Stimulated activated CD4-positive, alpha-beta T cell treated with anti-CD3 and anti-CD28 coated beads, Interleukin-12 subunit alpha, Interleukin-12 subunit beta, amount 100 ng/mL, for 4 hours (primary cell): ENCODE measurements at regions not wholly inside any gene's neighbourhood (a gene's known extent, or its start where the extent isn't known, plus 50 kb on each side); places are given as distances from the start of the nearest gene placed in this dataset.

Experiments
- DNase-seq: peaks from one replicate; pipeline ENCODE4 v3.0.0-alpha.2; 2020

GRCh38 chr15:53009093-53009492, 219.0 kb upstream of the ONECUT1 start:
- no peak for DNase-seq

DNA sequence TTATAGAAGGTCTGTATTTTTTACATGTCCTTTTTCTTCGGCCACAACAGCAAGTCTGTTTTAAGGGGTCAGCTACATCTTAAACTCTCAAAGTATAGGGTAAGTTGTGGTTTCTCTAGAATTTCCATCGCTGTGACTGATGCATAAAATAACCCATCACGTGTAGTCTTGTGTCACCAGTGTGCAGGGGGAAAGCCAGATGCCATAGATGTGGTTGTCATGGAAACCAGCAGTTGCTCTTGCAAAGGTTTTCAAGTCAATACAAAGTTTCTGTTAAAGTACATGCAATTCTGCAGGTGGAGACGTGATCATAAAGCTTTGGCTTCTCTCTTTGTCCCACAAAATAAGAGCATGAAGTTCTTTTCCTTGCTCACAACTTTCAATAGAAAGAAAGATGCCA, 210.3 kb upstream of the ONECUT1 start:
- no peak for DNase-seq

- no peak for DNase-seq
These were observed 207.0 kb upstream of the ONECUT1 start for GRCh38 chr15:52997123-52997522.

DNA sequence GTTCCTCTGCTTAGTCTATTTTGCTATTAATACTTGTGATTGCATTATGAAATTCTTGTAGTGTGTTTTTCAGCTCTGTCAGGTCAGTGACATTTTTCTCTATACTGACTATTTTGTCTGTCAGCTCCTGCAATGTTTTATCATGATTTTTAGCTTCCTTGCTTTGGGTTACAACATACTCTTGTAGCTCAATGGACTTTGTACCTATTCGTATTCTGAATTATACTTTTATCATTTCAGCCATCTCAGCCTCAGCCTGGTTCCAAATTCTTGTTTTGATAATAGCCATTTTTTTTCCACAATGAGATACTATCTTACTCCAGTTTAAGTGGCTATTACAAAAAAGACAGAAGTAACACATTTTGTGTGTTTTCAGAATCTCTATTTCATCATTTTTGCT, 204.2 kb upstream of the ONECUT1 start:
- DNase-seq = no peak

DNA sequence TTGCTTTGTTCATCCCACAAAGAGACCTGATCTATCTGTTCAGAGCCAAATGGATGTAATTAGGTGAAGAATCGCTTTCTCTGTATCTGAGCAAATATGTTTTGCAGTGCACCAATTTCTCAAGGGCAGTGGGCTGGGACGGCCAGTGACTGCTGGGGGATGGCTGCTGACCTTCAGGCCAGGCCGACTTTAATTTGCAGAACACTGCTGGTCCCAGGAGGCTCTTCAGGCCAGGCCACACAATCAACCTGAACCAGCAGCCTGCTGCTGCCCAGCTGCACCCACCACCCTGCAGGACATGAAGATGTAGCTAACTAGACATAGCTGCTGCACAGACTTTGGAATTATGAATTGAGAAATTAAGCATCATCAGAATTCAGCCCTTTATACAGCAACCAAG, 194.4 kb upstream of the ONECUT1 start:
- no peak for DNase-seq

GRCh38 chr15:52980446-52980845, 190.3 kb upstream of the ONECUT1 start:
- DNase-seq = no peak

- DNase-seq = no peak
These were observed 186.5 kb upstream of the ONECUT1 start for GRCh38 chr15:52976516-52977075.

DNA sequence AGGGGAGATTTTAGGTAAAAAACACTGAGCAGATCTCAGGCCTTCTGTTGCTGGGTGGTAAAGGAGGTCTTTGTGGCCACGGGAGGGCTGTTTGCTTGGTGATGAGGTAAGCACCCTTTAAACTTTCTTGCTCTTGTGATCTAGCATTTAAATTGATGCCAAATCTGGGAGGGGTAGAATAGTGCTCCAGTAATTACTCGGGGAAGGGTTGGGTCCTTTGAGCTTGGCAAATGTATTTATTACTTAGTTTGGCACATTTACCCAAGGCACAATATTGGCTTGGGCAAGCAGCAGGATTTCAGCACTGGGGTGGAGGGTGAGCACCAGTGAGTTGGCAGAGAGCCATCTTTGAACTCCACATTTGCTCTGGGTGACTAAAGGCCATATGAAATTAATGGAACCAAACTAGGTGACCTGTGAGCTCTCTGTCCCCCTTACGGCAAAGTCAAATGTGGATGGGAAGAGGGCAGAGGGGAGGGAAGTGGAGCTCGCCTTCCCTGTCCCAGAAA, 185.9 kb upstream of the ONECUT1 start:
- DNase-seq = no peak

GRCh38 chr15:52963865-52964264, 173.7 kb upstream of the ONECUT1 start:
- DNase-seq = no peak

DNA sequence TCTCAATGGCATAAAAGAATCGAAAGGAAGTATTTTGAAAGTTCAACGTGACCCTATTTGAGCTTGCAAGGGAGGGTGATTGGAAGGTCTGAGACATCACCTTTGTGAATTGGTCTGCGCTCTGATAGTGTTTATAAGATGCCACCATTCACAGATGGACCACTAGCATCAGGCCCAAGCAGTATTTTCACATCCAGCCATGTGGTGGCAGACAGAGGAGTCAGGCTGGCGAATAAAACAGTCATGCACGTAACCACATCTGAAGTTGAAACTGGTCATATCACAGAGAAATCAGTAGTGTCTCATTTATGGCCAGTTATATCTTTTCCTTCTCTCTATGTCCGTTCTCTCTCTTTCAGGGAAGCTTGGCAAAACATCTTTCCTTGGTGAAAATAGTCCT, 170.1 kb upstream of the ONECUT1 start:
- no peak for DNase-seq

DNA sequence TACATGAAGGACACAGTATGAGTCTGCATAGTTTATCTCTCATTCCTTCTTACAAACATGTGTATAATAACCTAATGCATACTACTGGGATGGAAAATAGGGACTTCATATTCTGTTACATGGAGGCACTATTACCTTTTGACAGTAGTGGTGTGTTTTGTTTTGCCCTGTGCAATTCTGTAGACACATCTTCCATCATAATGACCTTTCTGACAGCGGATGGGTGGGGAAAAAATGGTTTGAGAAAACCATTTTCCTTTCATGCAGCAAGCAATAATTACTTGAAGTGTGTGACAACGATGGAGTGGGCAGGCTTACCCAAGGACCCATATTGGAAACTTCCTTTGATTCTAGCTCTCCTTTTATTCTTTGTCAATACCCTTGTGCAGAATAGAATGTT, 153.6 kb upstream of the ONECUT1 start:
- DNase-seq = no peak

GRCh38 chr15:52936489-52936888, 146.4 kb upstream of the ONECUT1 start:
- no peak for DNase-seq

DNA sequence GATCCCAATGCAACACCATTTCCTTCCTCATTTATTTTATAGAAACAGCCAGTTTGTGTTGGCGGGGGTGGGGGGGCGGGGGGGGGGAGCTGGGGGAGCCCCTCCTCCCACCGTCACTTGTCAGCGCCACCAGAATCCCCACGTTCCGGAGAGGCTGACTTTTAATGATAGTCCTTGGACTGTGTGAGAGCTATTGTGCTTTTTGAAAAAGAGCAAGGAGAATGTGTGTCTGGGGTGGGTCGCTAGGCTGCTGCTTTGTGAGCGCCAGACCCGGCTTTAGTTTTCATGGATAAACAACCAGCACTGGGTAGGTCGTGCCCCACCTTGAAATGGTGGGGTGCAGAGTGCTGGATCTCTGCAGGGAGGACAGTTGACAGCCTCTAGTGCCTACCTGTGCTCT, 135.0 kb upstream of the ONECUT1 start:
- DNase-seq = no peak

GRCh38 chr15:52924630-52925029, 134.5 kb upstream of the ONECUT1 start:
- DNase-seq = no peak

DNA sequence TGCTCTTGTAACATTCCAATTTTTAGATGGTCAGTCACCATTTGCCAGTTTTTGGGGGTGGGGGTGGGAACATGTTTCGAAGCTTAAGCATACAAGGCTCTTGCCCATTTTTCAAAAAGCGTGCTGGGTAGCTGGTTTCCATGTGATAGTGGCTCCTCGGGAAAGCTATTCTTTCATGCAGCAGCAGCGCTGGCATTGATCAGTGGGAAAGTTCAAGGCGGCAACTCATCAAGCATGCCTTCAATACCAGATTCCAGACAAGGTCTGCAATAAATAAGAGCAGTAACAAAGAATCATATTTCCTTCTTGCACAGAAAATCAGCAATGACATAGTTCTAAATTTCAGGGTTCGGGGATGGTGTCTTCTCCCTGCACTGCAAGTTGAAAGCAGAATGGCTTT, 133.5 kb upstream of the ONECUT1 start:
- DNase-seq = no peak

DNA sequence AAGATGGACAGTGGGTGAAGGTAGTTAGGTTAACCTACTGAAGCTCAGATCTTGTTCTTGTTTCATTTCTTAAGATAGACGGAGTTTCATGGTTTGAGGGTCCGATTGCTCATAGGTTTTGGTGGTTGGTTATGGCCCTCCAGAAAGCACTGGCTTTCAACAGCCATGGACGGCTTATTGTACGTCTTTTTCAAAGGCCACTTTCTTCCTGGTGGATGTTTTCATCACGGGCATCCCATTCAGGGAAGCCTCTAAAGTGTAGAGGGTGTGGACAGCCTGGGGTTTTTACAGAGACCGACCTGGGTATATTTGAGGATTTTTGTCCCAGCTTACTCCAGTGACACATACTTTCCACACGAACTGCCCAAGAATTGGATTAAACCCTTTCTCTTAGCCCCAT, 132.7 kb upstream of the ONECUT1 start:
- DNase-seq = no peak

DNA sequence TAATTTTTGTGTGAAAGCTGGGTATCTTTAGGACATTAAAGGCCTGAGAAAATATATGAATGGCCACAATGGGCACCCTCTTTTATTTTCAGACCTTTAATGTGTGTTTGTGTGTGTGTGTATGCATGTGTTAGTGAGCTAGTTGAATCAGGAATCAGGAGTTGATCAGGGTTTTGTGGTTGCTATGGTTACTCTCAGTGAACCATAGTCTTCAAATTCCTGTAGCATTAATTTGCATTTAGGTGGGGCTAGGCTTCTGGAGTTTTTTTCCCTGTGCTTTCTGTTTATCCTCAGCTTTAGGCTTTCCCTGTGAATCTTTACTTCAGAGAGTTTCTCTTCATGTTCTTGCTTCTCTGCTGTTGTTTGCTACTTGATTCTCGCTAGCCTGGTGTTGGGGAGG, 122.0 kb upstream of the ONECUT1 start:
- no peak for DNase-seq

- DNase-seq = no peak
These were observed 103.2 kb upstream of the ONECUT1 start for GRCh38 chr15:52893338-52893737.

- DNase-seq = no peak
These were observed 89.8 kb upstream of the ONECUT1 start for GRCh38 chr15:52879904-52880303.

- no peak for DNase-seq
These were observed 89.0 kb upstream of the ONECUT1 start for GRCh38 chr15:52879145-52879544.

DNA sequence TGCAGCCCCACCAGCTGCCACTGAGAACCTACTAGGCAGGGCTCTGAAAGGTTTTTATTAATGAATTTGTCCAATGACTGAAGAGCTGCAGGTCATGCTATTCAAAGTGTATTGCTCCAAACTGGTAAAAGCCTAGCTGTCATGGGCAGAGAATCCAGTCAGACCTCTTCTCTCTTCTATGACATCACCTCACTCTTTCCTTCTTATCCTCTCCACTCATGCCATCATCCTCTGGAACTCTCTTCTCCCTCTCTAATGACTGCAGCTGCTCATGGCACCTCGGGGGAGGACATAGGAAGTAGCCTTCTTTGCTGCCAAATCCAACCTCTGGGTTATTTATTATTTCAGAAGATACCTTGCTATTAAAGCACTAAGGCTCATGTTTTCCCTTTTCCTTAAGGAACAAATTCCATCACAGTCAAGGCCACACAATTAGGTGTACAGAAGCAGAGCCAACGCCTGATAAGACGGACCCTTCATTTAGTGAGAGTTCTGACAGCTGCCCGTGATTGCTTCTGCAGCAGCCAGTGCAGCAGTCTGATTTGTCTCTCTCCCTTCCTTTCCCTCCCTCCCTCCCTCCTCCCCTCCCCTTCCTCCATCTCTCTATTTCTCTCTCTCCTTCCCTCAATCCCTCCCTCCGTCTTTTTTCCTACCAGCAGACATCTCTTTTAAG, 87.0 kb upstream of the ONECUT1 start:
- DNase-seq = no peak

- DNase-seq = no peak
These were observed 82.1 kb upstream of the ONECUT1 start for GRCh38 chr15:52872036-52872818.

DNA sequence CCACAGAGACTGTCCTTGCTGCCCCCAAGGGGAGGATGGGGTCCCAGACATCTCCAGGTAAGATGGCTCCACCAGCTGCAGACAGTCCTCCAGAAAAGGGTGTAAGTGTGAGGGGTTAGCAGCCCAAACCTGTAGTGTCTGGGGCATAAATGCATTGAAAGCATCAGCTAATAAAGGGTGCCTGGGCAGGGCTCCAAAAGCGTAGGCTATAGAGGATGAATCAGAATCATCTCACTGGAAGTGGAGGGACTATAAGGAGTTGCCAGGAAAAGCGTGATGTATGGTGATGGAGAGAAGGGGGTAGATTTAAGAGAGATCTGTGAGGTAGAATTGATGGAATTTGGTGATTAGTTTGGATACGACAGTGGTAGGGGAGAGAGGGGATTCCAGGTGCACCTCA, 79.9 kb upstream of the ONECUT1 start:
- no peak for DNase-seq

GRCh38 chr15:52866698-52867097, 76.6 kb upstream of the ONECUT1 start:
- DNase-seq = no peak
